Activated T-helper 1 cell treated with anti-CD3 and anti-CD28 coated beads, Interleukin-2, amount 50 U/mL, for 16 hours (primary cell): ENCODE measurements at regions not wholly inside any gene's neighbourhood (a gene's known extent, or its start where the extent isn't known, plus 50 kb on each side); places are given as distances from the start of the nearest gene placed in this dataset.

Experiments used
- DNase-seq, 2 donors: peaks; one replicate each; pipeline ENCODE4 v3.0.0-alpha.2; 2020; ENCODE audit warnings: low read depth in 1 of 2, low spot score in 1 of 2

- no peak for DNase-seq
These were observed 361.2 kb downstream of the UTRN start for GRCh38 chr6:144646093-144647056.

GRCh38 chr6:144647406-144647964 lies 362.4 kb downstream of the UTRN start:
- no peak for DNase-seq

GRCh38 chr6:144647971-144648651 lies 363.0 kb downstream of the UTRN start:
- DNase-seq: no peak

- no peak for DNase-seq
These were observed 363.9 kb downstream of the UTRN start for GRCh38 chr6:144649085-144649484.

GRCh38 chr6:144651234-144651633 lies 366.1 kb downstream of the UTRN start:
- no peak for DNase-seq

GRCh38 chr6:144652292-144652891 lies 367.3 kb downstream of the UTRN start:
- no peak for DNase-seq

GRCh38 chr6:144653885-144654505 lies 368.9 kb downstream of the UTRN start:
- DNase-seq: no peak

GRCh38 chr6:144654506-144654905 lies 369.4 kb downstream of the UTRN start:
- DNase-seq: no peak

GRCh38 chr6:144655376-144655775 lies 370.2 kb downstream of the UTRN start:
- DNase-seq: no peak

- no peak for DNase-seq
These were observed 372.6 kb downstream of the UTRN start for GRCh38 chr6:144657691-144658090.

GRCh38 chr6:144659202-144660182 lies 374.4 kb downstream of the UTRN start:
- DNase-seq: no peak

- no peak for DNase-seq
These were observed 375.5 kb downstream of the UTRN start for GRCh38 chr6:144660561-144661115.

- no peak for DNase-seq
These were observed 376.1 kb downstream of the UTRN start for GRCh38 chr6:144661116-144661806.

GRCh38 chr6:144662812-144663365 lies 377.8 kb downstream of the UTRN start:
- no peak for DNase-seq

GRCh38 chr6:144664281-144664680 lies 379.1 kb downstream of the UTRN start:
- DNase-seq: no peak

- no peak for DNase-seq
These were observed 379.8 kb downstream of the UTRN start for GRCh38 chr6:144664947-144665346.

GRCh38 chr6:144665932-144666450 lies 380.9 kb downstream of the UTRN start:
- DNase-seq: no peak

GRCh38 chr6:144666781-144667180 lies 381.6 kb downstream of the UTRN start:
- DNase-seq: no peak
